ENCODE measurements at regions not wholly inside any gene's neighbourhood (a gene's known extent, or its start where the extent isn't known, plus 50 kb on each side); places are given as distances from the start of the nearest gene placed in this dataset.

DNA sequence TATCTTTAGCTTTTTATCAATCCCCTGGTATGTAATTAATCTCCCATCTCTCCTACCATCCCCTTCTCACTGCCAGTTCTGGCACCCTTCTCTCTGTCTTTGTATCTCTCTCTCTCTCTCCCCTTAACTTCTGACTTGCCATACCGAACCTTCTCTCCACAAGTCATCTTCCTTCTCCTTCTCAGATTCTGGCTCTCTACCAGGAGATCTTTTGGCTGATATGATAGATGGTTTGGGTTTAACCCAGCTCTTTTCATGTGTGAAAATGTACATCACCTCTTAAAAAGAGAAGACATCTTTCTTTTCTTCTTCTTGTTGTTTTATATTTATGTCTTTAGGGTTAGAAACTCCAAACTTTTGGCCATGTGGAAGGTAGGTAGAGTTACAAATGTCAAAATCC lies 196.7 kb downstream of the HGF start:
- TF ChIP-seq, protein P1, sequence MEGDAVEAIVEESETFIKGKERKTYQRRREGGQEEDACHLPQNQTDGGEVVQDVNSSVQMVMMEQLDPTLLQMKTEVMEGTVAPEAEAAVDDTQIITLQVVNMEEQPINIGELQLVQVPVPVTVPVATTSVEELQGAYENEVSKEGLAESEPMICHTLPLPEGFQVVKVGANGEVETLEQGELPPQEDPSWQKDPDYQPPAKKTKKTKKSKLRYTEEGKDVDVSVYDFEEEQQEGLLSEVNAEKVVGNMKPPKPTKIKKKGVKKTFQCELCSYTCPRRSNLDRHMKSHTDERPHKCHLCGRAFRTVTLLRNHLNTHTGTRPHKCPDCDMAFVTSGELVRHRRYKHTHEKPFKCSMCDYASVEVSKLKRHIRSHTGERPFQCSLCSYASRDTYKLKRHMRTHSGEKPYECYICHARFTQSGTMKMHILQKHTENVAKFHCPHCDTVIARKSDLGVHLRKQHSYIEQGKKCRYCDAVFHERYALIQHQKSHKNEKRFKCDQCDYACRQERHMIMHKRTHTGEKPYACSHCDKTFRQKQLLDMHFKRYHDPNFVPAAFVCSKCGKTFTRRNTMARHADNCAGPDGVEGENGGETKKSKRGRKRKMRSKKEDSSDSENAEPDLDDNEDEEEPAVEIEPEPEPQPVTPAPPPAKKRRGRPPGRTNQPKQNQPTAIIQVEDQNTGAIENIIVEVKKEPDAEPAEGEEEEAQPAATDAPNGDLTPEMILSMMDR (IDR thresholded peaks at IDR 0.05; ENCODE audit: low read length): no peak
- TF ChIP-seq EZH2 (IDR thresholded peaks at IDR 0.05; ENCODE audit: borderline replicate concordance, low read length): no peak

All from OCI-LY1 (cell line).